ENCODE measurements at regions not wholly inside any gene's neighbourhood (a gene's known extent, or its start where the extent isn't known, plus 50 kb on each side); places are given as distances from the start of the nearest gene placed in this dataset.

DNA sequence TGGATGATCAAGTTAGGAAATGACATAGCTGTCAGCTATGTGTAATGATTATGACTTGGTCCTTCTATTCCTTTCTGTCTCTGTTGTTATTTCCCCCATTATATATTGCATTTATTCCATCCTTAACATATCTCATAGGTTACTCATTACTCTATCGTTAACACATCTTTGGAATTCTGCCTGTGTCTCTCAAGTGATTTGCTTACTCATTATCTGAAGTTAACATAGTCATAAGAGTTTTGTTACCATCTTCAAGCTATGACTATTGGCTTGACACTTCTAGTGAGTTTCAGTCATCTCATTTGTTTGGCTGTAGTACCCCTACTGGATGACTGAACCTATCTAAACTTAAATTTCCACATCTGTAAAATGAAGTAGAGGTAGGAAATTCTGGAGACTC lies 286.1 kb upstream of the PPP1R2C start:
- no peaks in the 10 kb centered on the region for H3K9me3 Mint-ChIP-seq
- no peaks in the 10 kb centered on the region for H3K36me3 Mint-ChIP-seq
- no peak overlapping the region for H3K27ac Mint-ChIP-seq
- no peak overlapping the region for H3K4me3 Mint-ChIP-seq
- DNase-seq (ENCODE audit: low spot score in 2 of 2) (no peak), ATAC-seq (peak; percentile 39)
- no peaks in the 10 kb centered on the region for H3K4me1 Mint-ChIP-seq

DNA sequence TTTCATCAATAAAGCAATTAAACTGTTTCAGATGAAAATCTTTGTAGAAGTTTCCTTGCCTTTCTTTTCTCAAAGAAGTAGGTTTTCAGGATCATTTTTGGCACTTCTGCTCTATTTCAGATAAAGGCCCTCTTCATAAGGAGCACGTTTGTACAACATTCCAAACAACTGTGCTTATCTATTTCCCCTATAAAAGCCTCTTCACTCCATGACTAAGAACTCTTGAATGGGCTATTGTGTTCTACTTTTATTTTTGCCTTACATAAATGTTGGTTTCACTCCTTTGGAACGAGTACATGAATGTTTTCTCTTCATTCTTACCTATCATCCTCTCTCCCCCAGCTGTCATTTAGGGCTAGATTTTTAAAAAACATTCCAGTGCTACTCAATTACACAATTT lies 288.0 kb upstream of the PPP1R2C start:
- Mint-ChIP-seq H3K4me3 (no peak overlapping the region), H3K9me3 (no peaks in the 10 kb centered on the region), H3K27ac (no peak overlapping the region), H3K4me1 (no peaks in the 10 kb centered on the region), H3K36me3 (no peaks in the 10 kb centered on the region)
- ATAC-seq = no peak
- no peak for DNase-seq (ENCODE audit: low spot score in 2 of 2)

DNA sequence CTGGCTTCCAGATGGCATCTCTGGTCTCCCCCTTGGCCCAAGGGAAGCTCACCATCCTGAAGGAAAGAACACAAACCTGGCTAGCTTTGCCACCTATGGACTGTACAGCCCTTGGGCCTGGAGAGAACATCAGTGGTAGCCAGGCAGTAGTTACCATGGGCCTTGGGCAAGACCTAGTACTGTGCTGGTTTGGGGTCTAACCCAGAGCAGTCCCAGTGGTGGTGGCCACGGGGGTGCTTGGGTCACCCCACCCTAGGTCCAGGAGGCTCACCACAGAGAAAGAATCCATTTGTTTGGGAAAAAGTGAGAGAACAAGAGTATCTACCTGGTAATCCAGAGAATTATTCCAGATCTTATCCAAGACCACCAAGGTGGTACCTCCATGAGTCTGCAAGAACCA lies 290.7 kb upstream of the PPP1R2C start:
- Mint-ChIP-seq H3K4me1 (no peaks in the 10 kb centered on the region), H3K4me3 (no peak overlapping the region), H3K27ac (no peak overlapping the region), H3K9me3 (no peaks in the 10 kb centered on the region), H3K36me3 (no peaks in the 10 kb centered on the region)
- ATAC-seq = no peak
- no peak for DNase-seq (ENCODE audit: low spot score in 2 of 2)

DNA sequence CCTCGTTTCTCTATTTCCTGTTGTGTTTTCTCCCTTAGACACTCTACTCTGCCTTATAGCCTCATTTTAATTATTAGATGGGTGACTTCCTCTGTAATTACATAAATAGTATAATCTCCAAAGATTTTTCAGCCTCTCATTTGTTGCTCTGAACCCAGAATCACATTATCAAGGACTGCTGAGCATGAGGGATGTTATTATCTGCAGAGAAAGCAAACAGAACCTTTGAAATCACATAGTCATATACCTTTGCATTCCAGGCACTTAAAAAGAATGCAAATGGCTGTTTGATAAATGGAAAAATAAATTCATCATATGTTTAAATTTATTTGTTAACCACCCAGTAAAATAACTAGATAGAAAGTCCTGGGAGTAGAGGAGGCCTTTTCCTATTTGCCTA lies 305.1 kb upstream of the PPP1R2C start:
- peaks cover 2% of the 10 kb centered on the region for H3K9me3 Mint-ChIP-seq
- no peak overlapping the region for H3K27ac Mint-ChIP-seq
- no peak overlapping the region for H3K4me3 Mint-ChIP-seq
- H3K4me1 Mint-ChIP-seq = no peaks in the 10 kb centered on the region
- no peak for ATAC-seq
- DNase-seq (ENCODE audit: low spot score in 2 of 2) = no peak
- H3K36me3 Mint-ChIP-seq = no peaks in the 10 kb centered on the region

DNA sequence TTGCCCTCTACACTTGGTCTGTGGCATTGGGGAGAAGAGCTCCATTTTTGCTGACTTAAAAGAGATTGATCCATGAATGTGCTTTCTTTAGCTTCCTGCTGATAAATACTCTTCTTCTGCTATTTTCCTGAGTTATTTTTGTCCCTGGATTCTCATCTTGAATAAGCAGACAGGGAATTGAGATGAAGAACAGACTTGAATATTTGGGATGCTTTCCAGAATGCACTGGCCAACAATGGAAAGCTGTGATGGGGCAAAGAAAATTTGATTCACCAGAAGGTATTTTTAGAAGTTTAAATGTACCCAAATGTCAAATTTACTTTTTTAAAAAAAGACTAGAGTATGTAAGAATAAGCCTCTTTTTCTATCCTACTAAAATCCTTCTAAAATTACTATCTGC lies 309.9 kb upstream of the PPP1R2C start:
- H3K4me3 Mint-ChIP-seq = no peak overlapping the region
- DNase-seq (ENCODE audit: low spot score in 2 of 2) (no peak), ATAC-seq (no peak)
- no peaks in the 10 kb centered on the region for H3K36me3 Mint-ChIP-seq
- no peaks in the 10 kb centered on the region for H3K9me3 Mint-ChIP-seq
- H3K4me1 Mint-ChIP-seq = no peaks in the 10 kb centered on the region
- H3K27ac Mint-ChIP-seq = no peak overlapping the region

DNA sequence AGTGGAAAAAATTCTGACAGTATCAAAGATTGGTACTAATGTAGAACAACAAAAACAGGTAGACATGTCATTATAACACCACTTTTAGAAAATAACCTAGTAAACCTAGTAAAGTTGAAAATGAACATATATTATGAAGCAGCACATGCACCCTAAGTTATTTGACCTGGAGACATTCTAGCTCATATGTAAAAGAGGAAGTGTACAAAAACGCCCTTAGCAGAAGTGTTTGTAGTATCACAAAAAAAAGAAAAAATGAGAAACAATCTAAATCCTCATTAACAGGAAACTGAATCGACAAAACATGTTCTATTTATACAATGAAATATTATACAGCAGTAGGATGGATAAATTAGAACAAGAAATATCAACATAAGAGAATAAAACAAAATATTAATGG lies 318.9 kb upstream of the PPP1R2C start:
- Mint-ChIP-seq H3K27ac (no peak overlapping the region), H3K9me3 (no peaks in the 10 kb centered on the region), H3K4me1 (no peaks in the 10 kb centered on the region), H3K36me3 (no peaks in the 10 kb centered on the region), H3K4me3 (no peak overlapping the region)
- ATAC-seq (no peak), DNase-seq (ENCODE audit: low spot score in 2 of 2) (no peak)

DNA sequence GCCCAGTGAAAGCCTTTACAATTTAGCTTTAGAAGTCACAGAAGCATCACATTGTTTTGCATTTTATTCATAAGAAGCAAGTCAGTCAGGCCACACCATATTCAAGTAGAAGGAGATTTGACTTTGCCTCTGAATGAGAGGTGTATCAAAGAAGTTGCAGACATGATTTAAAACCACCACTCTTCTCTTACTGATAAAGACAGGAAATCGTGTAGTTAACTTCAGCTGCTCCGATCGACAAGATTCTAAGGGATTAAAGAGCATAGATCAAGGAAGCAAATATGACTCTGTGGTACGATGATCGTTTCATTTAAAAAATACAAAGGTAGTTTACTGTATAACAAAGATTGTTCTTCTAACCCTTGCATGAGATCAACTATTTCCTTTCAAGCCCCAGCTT lies 328.0 kb upstream of the PPP1R2C start:
- ATAC-seq = no peak
- DNase-seq (ENCODE audit: low spot score in 2 of 2) = no peak
- no peaks in the 10 kb centered on the region for H3K9me3 Mint-ChIP-seq
- H3K4me1 Mint-ChIP-seq = no peaks in the 10 kb centered on the region
- H3K27ac Mint-ChIP-seq = no peak overlapping the region
- no peak overlapping the region for H3K4me3 Mint-ChIP-seq
- H3K36me3 Mint-ChIP-seq = no peaks in the 10 kb centered on the region

DNA sequence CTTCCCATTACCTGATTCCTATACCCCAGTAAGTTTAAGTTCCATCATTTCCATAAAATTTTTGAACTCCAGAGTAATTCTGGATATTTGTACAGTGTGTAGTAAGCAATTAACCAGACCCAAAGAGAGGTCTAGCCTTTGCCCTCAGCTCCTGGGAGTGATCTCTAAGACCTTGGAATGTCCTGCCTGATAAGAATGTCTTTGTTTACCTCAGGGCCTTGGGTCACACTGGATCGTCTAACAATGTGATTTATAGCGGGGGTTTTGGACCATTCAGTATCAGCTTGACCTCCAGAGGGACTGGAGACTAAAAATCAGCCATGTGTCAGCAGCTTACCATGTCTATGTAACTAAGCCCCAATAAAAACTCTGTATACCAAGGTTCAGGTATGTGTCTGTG lies 330.9 kb upstream of the PPP1R2C start:
- Mint-ChIP-seq H3K9me3 (no peaks in the 10 kb centered on the region), H3K4me1 (no peaks in the 10 kb centered on the region)
- no peak for ATAC-seq

DNA sequence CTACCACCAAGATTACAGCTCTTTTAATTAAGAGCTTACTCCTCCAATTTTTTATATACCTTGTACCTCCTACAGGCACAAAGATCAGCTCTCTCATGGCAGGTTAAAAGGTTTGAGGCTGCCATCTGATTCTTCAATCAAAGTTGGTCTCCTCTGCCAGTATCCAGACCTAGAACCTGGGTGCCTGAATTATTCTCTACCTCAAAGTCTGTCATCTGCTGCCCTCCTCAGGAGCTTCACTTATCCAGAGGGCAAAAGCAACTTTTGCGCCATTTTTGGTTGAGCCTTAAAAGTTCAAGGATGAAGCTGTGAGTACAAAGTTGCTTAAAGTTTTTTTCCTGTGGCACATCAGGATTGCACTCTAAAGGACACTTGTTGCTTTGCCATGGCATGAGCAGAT lies 343.7 kb upstream of the PPP1R2C start:
- H3K27ac Mint-ChIP-seq = no peak overlapping the region
- H3K4me1 Mint-ChIP-seq = no peaks in the 10 kb centered on the region
- no peak overlapping the region for H3K4me3 Mint-ChIP-seq
- H3K36me3 Mint-ChIP-seq = no peaks in the 10 kb centered on the region
- ATAC-seq = no peak
- no peaks in the 10 kb centered on the region for H3K9me3 Mint-ChIP-seq
- no peak for DNase-seq (ENCODE audit: low spot score in 2 of 2)

More for the DNA sequence above, 330.9 kb upstream of the PPP1R2C start:
- Mint-ChIP-seq H3K27ac (no peak overlapping the region), H3K4me3 (no peak overlapping the region), H3K36me3 (no peaks in the 10 kb centered on the region)
- DNase-seq (ENCODE audit: low spot score in 2 of 2) = no peak

DNA sequence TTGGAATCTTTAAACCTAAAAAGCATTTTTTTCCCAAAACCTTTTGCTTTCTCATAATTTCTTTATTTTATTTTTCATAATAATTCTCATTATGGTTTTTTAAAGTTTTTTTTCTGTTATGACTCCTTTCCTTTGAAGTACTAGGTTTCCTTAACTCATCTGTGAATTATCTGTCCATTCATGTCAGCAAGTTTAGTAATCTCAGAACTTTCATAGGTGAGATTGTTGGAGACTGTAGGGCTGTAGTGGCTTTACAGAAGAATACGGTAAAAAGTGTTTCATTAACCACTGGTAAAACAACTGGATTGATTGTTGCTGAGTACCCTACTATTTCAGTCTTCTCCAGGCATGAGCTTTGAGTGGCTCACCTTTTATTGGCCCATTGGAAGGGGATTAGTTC lies 361.7 kb upstream of the PPP1R2C start:
- ATAC-seq (no peak), DNase-seq (ENCODE audit: low spot score in 2 of 2) (no peak)
- no peak overlapping the region for H3K27ac Mint-ChIP-seq
- no peaks in the 10 kb centered on the region for H3K9me3 Mint-ChIP-seq
- no peak overlapping the region for H3K4me3 Mint-ChIP-seq
- no peaks in the 10 kb centered on the region for H3K4me1 Mint-ChIP-seq
- no peaks in the 10 kb centered on the region for H3K36me3 Mint-ChIP-seq

DNA sequence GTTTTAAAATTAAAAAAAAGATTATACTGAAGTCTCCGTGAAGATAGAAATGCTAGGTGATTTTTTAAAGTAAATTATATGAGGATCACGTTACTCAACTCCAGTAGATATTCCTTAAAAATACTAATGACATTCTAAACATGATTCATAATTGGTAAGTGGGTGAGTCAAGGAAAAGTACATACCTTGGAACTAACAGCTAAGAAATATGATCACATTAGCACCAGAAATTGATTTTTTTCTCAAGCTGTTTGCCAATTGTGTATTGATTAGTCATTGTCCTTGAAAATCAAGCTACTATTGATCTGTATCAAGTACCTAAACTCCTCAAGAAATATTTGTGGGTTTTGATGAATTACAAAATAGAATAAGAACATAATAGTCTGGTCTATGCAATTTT lies 362.6 kb upstream of the PPP1R2C start:
- no peak for DNase-seq (ENCODE audit: low spot score in 2 of 2)
- ATAC-seq = no peak
- Mint-ChIP-seq H3K4me3 (no peak overlapping the region), H3K36me3 (no peaks in the 10 kb centered on the region), H3K9me3 (no peaks in the 10 kb centered on the region), H3K4me1 (no peaks in the 10 kb centered on the region), H3K27ac (no peak overlapping the region)

DNA sequence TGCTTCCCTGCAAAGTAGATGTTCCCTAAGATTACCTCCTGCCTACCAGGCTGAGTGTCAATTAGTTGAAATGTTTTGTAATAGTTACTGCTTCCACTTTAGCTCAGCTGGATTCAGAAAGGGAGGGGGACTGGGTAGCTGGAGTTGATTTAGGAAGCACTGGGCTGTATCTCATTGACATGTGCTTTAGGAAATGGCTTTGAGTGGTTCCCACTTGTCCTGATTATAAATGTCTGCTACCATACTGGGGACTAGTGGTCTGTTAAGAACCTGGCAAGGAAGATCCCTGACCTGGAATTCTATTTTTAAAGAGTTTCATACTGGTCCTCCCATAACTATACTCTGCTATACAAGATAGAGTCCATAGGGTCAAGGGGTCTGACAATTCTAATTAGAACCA lies 363.9 kb upstream of the PPP1R2C start:
- ATAC-seq (no peak), DNase-seq (ENCODE audit: low spot score in 2 of 2) (no peak)
- no peak overlapping the region for H3K4me3 Mint-ChIP-seq
- no peaks in the 10 kb centered on the region for H3K4me1 Mint-ChIP-seq
- no peaks in the 10 kb centered on the region for H3K36me3 Mint-ChIP-seq
- no peaks in the 10 kb centered on the region for H3K9me3 Mint-ChIP-seq
- H3K27ac Mint-ChIP-seq = no peak overlapping the region

DNA sequence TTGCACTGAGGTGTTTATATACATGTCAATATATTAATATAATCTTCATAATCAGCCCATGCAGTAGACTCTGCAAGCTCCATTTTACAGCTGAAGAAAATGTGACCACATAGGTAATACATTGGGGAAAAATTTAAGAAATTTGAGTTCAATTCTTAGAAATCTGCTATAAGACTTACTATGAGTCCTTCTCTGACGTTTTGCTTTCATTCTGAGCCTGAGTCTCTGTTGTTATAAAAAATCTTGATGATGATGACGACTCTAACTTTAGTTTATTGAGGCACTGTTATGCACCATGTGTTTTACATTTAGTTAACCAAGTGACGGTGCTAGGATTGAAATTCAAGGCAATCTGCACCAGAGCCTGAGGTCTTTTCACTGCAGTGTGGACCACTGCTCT lies 370.3 kb upstream of the PPP1R2C start:
- Mint-ChIP-seq H3K4me3 (no peak overlapping the region), H3K4me1 (peaks cover 23% of the 10 kb centered on the region), H3K27ac (no peak overlapping the region), H3K9me3 (no peaks in the 10 kb centered on the region), H3K36me3 (no peaks in the 10 kb centered on the region)
- ATAC-seq (peak; percentile 36), DNase-seq (ENCODE audit: low spot score in 2 of 2) (no peak)

DNA sequence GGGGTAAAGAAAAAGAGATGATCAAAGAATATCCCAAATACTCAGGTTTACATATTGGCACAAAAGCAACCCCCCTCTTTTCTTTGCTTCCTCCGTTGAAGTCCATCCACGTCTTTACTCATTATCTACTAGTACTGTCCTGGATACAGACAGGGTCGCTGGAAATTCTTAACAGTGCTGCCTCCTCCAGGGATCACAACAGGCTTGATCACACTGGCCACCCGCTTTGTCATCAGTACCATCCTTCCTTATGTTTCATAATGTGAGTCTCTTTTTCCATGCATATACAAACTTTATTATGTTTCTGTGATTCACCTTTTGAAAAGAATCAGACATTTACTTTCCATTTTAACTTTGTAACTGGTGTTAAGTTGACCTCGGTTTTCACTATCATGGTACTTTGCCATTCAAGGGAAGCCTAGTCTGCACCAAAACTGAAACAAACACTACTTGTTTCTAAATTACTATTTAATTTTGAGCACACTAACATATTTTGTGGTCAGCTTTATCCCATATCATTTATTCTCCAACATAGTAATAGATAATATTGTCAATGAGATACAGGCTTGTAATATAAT lies 387.5 kb upstream of the PPP1R2C start:
- H3K4me3 Mint-ChIP-seq = no peak overlapping the region
- ATAC-seq = peak; percentile 78
- H3K4me1 Mint-ChIP-seq = peaks cover 16% of the 10 kb centered on the region
- no peak overlapping the region for H3K27ac Mint-ChIP-seq
- H3K36me3 Mint-ChIP-seq = no peaks in the 10 kb centered on the region
- no peak for DNase-seq (ENCODE audit: low spot score in 2 of 2)
- peaks cover 3% of the 10 kb centered on the region for H3K9me3 Mint-ChIP-seq

DNA sequence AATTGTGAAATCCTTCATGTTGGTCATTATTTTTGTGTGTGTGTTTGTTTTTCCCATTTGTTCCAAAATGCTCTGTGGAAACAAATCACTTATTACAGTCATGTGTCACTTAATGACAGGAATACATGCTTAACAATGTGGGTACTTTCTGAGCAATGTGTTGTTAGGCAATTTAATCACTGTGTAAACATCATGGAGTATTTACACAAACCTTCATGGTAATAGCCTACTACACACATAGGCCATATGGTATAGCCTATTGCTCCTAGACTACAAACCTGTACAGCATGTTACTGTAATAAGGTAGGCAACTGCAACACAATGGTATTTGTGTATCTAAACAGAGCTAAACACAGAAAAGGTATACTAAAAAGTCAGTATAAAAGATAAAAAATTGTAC lies 388.9 kb upstream of the PPP1R2C start:
- H3K9me3 Mint-ChIP-seq = peaks cover 3% of the 10 kb centered on the region
- H3K27ac Mint-ChIP-seq = no peak overlapping the region
- ATAC-seq = no peak
- no peak overlapping the region for H3K4me3 Mint-ChIP-seq
- no peak for DNase-seq (ENCODE audit: low spot score in 2 of 2)
- H3K4me1 Mint-ChIP-seq = peaks cover 16% of the 10 kb centered on the region
- no peaks in the 10 kb centered on the region for H3K36me3 Mint-ChIP-seq

DNA sequence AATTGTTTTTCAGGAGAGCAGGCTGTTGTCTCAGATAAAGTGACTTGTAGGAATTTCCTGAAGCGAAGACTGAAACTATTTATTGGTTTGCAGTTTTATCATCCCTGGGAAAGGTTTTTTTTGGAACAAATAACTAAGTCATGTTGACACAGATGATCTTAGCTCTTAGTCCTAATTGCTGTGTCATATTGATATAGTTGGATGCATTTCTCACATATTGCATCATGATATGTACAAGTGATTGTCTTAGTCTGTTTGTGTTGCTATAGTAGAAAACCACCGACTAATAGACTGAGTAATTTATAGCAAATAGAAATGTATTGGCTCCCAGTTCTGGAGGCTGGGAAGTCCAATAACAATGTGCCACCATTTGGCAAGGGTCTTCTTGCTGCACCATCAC lies 397.5 kb upstream of the PPP1R2C start:
- Mint-ChIP-seq H3K4me1 (no peaks in the 10 kb centered on the region), H3K4me3 (no peak overlapping the region), H3K36me3 (no peaks in the 10 kb centered on the region), H3K27ac (no peak overlapping the region), H3K9me3 (no peaks in the 10 kb centered on the region)
- DNase-seq (ENCODE audit: low spot score in 2 of 2) (no peak), ATAC-seq (no peak)

DNA sequence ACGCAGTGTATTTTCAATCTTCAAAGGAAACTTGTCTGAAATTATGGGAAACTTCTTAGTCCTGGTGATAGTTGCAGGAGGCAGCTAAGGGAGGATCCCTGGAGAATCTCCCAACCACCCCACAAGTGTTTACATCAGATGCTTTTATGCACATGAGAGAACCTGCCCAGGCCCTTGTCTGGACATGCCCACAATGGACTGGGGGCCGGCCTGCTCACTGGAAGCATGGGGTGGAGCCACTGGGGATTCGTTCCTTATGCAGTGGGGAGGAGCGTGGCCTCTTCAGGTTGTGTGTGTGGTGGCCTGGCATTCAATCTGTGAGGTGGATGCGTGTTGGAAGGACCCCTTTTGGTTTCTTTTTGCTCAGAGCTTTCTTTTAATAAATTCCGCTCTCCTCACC lies 398.7 kb upstream of the PPP1R2C start:
- H3K9me3 Mint-ChIP-seq = no peaks in the 10 kb centered on the region
- ATAC-seq = no peak
- H3K4me1 Mint-ChIP-seq = no peaks in the 10 kb centered on the region
- no peaks in the 10 kb centered on the region for H3K36me3 Mint-ChIP-seq
- no peak overlapping the region for H3K4me3 Mint-ChIP-seq
- no peak overlapping the region for H3K27ac Mint-ChIP-seq
- DNase-seq (ENCODE audit: low spot score in 2 of 2) = no peak
